GM21423 (cell line): ENCODE measurements at regions not wholly inside any gene's neighbourhood (a gene's known extent, or its start where the extent isn't known, plus 50 kb on each side); places are given as distances from the start of the nearest gene placed in this dataset.

Source experiments
- ATAC-seq: cut with Tn5 transposase; IDR thresholded peaks from one replicate; pipeline ENCODE4 v1.9.1; 2021; ENCODE audit warnings: mild to moderate bottlenecking, moderate library complexity; ENCODE audit not compliant: unreplicated experiment

DNA sequence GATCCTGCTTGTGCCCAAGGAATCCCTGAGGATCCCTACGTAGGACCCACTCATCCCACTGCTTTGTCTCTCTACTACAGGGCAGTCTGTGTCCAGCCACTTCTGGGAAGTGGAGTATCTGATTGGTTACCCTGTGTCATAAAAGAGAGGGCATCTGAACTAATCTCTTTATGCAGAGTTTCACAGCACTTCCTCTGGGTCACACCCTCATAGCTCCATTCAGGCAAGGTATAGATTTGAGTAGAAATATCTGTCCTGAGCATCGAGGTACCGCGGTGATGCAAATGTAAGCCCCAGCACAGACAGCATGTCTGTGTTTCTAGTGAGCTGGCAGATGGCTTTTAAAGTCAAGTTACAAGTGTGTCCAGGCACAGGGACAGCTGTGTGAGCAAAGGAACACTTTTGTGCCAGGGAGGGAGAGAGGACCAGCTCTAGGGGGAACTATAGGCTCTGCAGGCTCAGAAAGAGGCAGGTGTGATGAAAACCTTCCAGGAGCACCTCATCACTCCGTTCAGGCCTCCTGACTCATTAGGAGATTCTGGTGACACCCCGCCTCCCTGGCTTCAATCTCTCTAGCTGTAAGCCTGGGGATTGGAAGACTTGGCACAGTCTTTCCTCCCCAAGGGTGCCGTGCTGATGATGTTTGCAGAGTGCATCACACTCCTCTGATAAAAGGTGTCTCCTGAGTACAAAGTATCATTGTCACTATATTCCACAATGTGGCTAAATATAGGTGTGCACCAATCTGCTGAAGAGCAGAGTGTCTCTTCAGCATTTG lies 84.3 kb upstream of the UBL3 start:
- no peak for ATAC-seq

DNA sequence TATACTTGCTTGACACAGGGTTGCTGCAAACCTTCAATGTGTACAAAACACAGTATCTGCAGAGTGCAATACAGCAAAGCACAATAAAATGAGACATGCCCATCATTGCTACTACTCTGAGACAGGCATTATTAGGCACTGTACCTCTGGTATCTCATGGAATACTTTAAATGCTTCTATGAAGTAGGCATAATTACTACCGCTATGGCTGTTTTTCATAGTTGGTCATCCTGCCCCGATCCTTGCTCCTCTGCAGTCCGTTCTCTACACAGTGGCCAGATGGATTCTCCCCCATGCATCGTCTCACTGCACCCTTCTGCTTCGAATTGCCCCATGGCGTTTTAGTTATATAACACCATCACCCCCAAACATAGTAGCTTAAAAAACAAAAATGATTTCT lies 83.0 kb upstream of the UBL3 start:
- no peak for ATAC-seq

DNA sequence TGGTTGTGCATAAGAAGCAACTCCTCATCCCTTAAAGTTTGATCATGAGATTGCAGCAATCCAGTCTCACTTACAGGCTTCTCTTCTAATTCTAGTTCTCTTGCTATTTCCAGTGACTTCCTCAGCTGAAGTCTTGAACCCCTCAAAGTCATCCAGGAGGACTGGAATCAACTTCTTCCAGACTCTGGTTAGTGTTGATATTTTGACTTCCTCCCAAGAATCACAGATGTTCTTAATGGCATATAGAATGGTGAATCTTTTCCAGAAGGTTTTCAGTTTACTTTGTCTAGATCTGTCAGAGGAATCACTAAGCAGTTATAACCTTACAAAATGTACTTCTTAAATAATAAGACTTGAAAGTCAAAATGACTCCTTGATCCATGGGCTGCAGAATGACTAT lies 81.3 kb upstream of the UBL3 start:
- no peak for ATAC-seq

- no peak for ATAC-seq
These were observed 78.8 kb upstream of the UBL3 start for GRCh38 chr13:29929062-29929847.

GRCh38 chr13:29926098-29926476 lies 75.7 kb upstream of the UBL3 start:
- ATAC-seq: no peak

DNA sequence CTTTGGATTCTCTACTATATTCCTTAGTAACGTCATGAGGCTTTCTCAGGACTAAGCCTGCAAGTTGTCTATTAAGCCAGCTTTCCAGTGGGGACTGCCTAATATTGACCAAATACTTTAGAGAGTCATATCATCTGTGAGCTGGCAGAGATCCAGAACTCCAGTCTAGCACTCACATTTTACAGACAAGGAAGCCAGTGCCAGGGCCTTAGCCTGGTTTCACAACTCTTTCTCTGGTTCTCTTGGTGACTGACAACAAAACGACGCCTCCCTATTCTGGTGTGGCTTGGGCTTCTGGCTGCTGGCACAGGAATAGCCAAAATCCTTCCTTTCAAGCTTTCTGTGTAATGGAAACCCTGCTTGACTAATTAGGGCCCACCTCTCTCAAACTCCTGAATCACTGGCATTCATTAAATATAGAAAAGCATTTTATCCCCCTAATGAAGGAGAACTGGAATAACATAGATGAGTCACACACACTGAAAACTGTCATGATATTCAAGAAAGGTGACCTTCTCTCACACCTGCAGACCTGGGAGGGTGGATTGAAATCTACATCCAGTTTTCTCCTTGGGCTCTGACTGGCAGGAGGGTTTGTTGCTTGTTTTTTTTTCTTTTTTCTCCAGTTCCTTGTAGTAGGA lies 75.2 kb upstream of the UBL3 start:
- ATAC-seq: no peak

- no peak for ATAC-seq
These were observed 74.3 kb upstream of the UBL3 start for GRCh38 chr13:29924482-29925350.

DNA sequence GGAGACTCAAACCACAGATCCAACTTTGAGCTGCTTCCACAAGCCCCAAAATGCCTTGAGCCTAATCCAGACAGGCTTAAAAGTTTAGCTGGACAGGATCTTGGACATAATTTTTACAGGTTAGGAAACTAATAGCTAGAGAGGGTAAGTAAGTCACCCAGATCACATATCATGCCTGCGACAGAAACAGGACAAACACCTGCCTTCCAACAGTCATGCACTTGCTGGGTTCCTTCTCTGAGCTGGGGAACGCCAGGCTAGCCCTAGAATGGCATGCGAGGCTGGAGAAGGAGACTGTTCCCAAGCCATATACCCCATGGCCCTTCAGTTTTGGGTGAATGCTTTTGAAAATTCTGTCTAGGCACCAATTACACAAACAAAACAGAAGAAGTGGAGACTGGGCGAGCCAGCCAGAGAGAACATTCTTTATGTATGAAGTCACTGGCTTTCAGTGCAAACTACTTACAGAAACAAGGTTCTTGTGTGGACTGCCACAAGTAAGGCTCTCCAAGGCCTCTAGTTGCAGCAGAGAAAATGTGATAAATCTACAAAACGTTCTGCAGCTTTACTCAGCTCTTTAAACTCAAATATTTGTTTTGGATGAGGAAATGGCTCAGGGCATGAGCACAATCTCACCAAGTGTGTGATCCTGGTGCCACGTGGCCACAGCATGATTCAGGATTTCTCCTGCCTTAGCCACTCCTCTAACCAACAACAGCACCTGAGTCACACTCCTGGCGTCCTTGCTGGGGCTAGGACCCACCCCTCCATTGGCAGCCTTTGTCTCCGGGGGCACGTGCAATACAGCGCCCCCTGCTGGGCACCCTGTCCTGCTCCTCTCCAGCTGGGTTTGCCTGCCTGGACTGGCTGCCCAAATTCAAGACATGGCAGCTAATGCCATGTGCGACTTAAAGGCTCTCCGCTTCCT lies 73.4 kb upstream of the UBL3 start:
- no peak for ATAC-seq

- no peak for ATAC-seq
These were observed 72.5 kb upstream of the UBL3 start for GRCh38 chr13:29922896-29923295.

- no peak for ATAC-seq
These were observed 71.9 kb upstream of the UBL3 start for GRCh38 chr13:29922281-29922821.

DNA sequence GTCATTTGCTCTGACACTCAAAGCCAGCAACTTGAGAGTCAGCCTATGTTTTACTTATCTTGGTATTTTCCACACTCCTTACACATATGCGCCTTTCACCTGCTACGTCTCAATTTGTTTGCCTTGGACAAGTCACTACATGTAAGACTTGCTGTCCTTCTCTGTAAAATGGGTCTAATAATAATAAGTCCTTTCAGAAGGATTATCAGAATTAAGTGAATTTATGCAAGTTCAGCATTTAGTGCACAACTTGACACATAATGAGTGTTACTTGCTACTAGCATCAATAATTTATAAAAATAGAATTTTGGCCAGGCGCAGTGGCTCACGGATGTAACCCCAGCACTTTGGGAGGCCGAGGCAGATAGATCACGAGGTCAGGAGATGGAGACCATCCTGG lies 71.1 kb upstream of the UBL3 start:
- ATAC-seq: no peak

DNA sequence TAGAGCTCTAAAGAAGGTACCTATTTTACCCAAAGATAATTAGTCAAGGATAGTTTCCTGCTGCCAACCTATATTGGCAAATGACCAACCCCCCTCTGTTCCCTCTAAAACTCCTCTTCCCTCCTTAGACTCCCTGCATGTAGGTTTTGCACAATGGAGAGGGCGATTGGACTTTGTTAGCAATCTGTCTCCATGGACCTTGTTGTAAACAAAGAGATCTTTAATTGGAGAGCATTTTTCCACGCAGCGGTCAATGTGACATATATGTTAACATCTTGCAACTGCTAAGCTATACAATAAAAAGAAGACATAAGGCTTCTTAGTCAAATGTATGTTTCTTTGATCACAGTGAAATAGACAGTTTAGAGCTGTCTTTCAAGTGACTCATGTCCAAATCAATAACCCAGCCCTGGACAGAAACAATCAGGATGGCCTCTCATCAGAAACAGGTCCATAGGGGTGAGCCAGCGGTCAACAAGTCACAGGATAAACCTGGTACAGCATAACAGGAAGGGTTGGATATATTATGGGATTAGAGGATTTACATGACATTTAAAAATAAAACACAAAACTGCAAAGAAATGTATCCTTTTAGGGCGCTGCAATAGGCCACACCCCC lies 69.7 kb upstream of the UBL3 start:
- no peak for ATAC-seq

DNA sequence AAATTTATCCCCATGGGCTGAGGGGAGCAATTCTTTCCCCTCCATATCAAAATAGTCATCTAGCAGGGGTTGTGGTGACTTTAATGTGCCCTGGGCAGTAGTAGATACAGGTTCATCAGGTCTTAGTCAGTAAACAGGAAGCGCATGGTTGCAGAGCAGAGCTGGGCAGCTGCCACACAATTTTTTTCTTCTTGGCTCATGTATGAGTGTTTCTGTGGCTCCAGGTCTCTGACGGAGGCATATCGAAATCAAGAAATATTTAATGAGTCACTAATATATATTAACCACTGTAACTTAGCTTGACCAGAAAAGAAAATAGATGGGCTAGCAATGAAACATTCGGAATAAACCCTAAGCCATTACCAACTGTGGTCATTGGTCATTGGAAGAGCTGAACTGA lies 68.4 kb upstream of the UBL3 start:
- no peak for ATAC-seq

DNA sequence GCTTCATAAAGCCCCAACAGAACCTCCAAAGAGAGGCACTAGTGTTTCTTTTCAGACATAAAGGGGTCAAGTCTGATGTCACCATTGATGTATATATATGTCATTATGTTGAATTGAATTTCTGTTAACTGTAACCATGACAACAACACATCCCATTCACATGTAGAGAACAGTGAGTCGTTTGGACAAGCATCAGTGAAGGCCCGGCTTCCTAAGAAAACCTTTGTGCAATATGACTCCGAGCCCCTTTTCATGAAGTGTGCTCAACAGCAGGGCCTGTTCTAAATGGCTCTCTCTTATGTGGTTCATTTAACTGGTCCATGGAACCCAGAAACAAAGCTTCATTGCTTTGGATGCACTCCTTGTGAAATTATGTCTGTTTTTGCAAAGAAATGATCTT lies 67.2 kb upstream of the UBL3 start:
- no peak for ATAC-seq

GRCh38 chr13:29914581-29914980 lies 64.2 kb upstream of the UBL3 start:
- ATAC-seq: no peak

DNA sequence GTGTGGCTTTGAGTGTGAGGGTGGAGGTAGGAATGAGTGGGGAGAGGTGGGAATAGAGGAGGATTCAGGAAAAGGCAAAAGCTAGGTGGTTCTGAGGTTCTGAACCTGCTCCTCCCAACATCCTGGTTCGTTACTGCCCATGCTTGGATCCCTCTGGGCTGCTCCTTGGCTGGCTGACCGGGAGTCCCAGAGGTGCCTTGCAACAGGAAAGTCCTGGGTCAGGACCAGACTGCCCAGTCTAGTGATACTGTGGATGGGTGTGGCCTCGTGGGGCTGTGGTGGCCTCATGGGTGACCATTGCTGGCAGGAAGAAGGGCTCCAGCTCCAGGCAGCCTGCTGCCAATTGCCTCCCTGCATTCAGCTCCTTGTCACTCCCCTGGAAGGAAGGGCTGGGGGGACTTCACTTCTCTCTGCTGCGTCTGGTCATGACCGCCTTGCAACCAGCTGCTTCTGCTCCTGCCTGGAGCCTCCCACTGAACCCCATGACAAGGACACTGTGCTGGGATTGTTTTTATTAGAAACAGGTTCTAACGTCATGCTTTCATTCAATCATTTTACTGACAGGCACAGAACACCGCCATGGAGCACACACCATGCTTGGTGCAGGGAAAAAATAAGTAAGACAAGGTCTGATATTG lies 61.5 kb upstream of the UBL3 start:
- ATAC-seq: no peak

- no peak for ATAC-seq
These were observed 59.7 kb upstream of the UBL3 start for GRCh38 chr13:29909975-29910674.

GRCh38 chr13:29909081-29909730 lies 58.8 kb upstream of the UBL3 start:
- no peak for ATAC-seq
